ENCODE measurements at regions not wholly inside any gene's neighbourhood (a gene's known extent, or its start where the extent isn't known, plus 50 kb on each side); places are given as distances from the start of the nearest gene placed in this dataset.

DNA sequence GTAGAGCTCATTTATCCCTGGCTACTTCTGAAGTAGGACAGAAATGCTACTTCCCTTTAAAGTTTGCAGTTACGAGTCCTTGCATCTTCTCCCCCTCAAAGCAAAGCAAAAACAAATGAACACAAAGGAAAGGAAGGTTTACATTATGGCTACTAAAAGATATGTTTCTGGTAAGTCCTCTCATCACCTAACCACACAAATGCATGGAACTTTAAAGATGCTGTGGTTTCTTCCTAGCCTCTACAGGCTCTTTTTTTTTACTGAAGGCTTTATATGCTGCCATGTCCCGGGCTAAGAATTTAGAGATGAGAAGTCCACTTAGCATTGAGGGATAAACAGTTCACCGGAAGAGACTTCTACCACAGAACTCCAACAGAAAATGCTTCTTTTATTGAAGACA lies 291.2 kb downstream of the SS18 start:
- ChIA-PET POLR2A (no interaction called here), CTCF (interaction anchor here (1.3 kb wide), 1 partner anchor 19 kb away, joined by 4 read pairs; no protein-coding TSS in a partner anchor)
- BruUV-seq (replicated peaks) = no TSS peak
- Histone ChIP-seq H3K9me3 (replicated peaks; ENCODE audit: control insufficient read depth, insufficient read depth, low read length) (no peaks in the 10 kb centered on the region), H3K79me2 (ENCODE audit: control insufficient read depth, insufficient read depth, low read length) (no peaks in the 10 kb centered on the region), H3K27ac (ENCODE audit: insufficient read depth, low read depth, low read length) (no peak overlapping the region), H3K9ac (replicated peaks; ENCODE audit: extremely low read depth, insufficient read depth, low read length) (no peak overlapping the region), H3K4me1 (ENCODE audit: control insufficient read depth, extremely low read depth, insufficient read depth, low read length) (no peaks in the 10 kb centered on the region), H3K4me3 (replicated peaks in 1 of 3; ENCODE audit: insufficient read depth in 1 of 3, low read depth in 1 of 3, low read length in 3 of 3) (no peak overlapping the region), H3K36me3 (ENCODE audit: control insufficient read depth in 2 of 2, extremely low read depth in 1 of 2, insufficient read depth in 2 of 2, low read length in 2 of 2) (no peaks in the 10 kb centered on the region), H4K20me1 (replicated peaks; ENCODE audit: control insufficient read depth, extremely low read depth, insufficient read depth, low read length) (no peaks in the 10 kb centered on the region), H2AFZ (ENCODE audit: low read depth, low read length) (no peak overlapping the region), H3K4me2 (ENCODE audit: insufficient read depth, low read length) (no peak overlapping the region), H3K9me1 (replicated peaks; ENCODE audit: control insufficient read depth, extremely low read depth, insufficient read depth, low read length) (no peaks in the 10 kb centered on the region), H3K27me3 (ENCODE audit: control insufficient read depth in 2 of 2, insufficient read depth in 2 of 2, low read length in 2 of 2) (peaks cover 2 to 3% of the 10 kb centered on the region in 2 experiments)
- FAIRE-seq (no peak), DNase-seq (ENCODE audit: low read depth, low spot score) (no peak)
- dilution Hi-C loops (cut with MboI; ENCODE audit: extremely low pct_ligation_motif_present, low sequenced_read_pairs) = no loop called here
- no peak for TF ChIP-seq POLR2AphosphoS5 (IDR thresholded peaks at IDR 0.05; ENCODE audit: insufficient read depth, low read depth, low read length)
- no peak for TF ChIP-seq EZH2 (IDR thresholded peaks at IDR 0.05; ENCODE audit: borderline replicate concordance, low read depth, low read length, severe bottlenecking)
- TF ChIP-seq MYC (IDR thresholded peaks at IDR 0.05; ENCODE audit: low read depth, low read length) = no peak
- TF ChIP-seq GATA2 (IDR thresholded peaks at IDR 0.05; ENCODE audit: insufficient read depth, insufficient read length, low read depth, low read length) = no peak
- TF ChIP-seq, protein P1, sequence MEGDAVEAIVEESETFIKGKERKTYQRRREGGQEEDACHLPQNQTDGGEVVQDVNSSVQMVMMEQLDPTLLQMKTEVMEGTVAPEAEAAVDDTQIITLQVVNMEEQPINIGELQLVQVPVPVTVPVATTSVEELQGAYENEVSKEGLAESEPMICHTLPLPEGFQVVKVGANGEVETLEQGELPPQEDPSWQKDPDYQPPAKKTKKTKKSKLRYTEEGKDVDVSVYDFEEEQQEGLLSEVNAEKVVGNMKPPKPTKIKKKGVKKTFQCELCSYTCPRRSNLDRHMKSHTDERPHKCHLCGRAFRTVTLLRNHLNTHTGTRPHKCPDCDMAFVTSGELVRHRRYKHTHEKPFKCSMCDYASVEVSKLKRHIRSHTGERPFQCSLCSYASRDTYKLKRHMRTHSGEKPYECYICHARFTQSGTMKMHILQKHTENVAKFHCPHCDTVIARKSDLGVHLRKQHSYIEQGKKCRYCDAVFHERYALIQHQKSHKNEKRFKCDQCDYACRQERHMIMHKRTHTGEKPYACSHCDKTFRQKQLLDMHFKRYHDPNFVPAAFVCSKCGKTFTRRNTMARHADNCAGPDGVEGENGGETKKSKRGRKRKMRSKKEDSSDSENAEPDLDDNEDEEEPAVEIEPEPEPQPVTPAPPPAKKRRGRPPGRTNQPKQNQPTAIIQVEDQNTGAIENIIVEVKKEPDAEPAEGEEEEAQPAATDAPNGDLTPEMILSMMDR (IDR thresholded peaks at IDR 0.05; ENCODE audit: extremely low read depth in 1 of 2, insufficient read depth in 1 of 2, low read depth in 1 of 2, low read length in 2 of 2) = no peak
- TF ChIP-seq POLR2A (IDR thresholded peaks at IDR 0.05; ENCODE audit: low read depth, low read length) = no peak
- intact Hi-C loops (cut with micrococcal nuclease) = no loop called here

- ChIA-PET CTCF (interaction anchor here (1.3 kb wide), 1 partner anchor 20 kb away, joined by 4 read pairs; no protein-coding TSS in a partner anchor), POLR2A (no interaction called here)
- FAIRE-seq (no peak), DNase-seq (ENCODE audit: low read depth, low spot score) (no peak)
- Histone ChIP-seq H3K4me2 (ENCODE audit: insufficient read depth, low read length) (no peak overlapping the region), H4K20me1 (replicated peaks; ENCODE audit: control insufficient read depth, extremely low read depth, insufficient read depth, low read length) (no peaks in the 10 kb centered on the region), H2AFZ (ENCODE audit: low read depth, low read length) (no peak overlapping the region), H3K9me3 (replicated peaks; ENCODE audit: control insufficient read depth, insufficient read depth, low read length) (no peaks in the 10 kb centered on the region), H3K4me3 (replicated peaks in 1 of 3; ENCODE audit: insufficient read depth in 1 of 3, low read depth in 1 of 3, low read length in 3 of 3) (no peak overlapping the region), H3K4me1 (ENCODE audit: control insufficient read depth, extremely low read depth, insufficient read depth, low read length) (no peaks in the 10 kb centered on the region), H3K9ac (replicated peaks; ENCODE audit: extremely low read depth, insufficient read depth, low read length) (no peak overlapping the region), H3K27ac (ENCODE audit: insufficient read depth, low read depth, low read length) (no peak overlapping the region), H3K27me3 (ENCODE audit: control insufficient read depth in 2 of 2, insufficient read depth in 2 of 2, low read length in 2 of 2) (peaks cover 0 to 3% of the 10 kb centered on the region in 2 experiments), H3K79me2 (ENCODE audit: control insufficient read depth, insufficient read depth, low read length) (no peaks in the 10 kb centered on the region), H3K9me1 (replicated peaks; ENCODE audit: control insufficient read depth, extremely low read depth, insufficient read depth, low read length) (no peaks in the 10 kb centered on the region), H3K36me3 (ENCODE audit: control insufficient read depth in 2 of 2, extremely low read depth in 1 of 2, insufficient read depth in 2 of 2, low read length in 2 of 2) (no peaks in the 10 kb centered on the region)
- TF ChIP-seq POLR2AphosphoS5 (IDR thresholded peaks at IDR 0.05; ENCODE audit: insufficient read depth, low read depth, low read length) = no peak
- TF ChIP-seq POLR2A (IDR thresholded peaks at IDR 0.05; ENCODE audit: low read depth, low read length) = no peak
- TF ChIP-seq, protein P1 (IDR thresholded peaks at IDR 0.05; ENCODE audit: extremely low read depth in 1 of 2, insufficient read depth in 1 of 2, low read depth in 1 of 2, low read length in 2 of 2) = no peak
- TF ChIP-seq MYC (IDR thresholded peaks at IDR 0.05; ENCODE audit: low read depth, low read length) = no peak
- TF ChIP-seq GATA2 (IDR thresholded peaks at IDR 0.05; ENCODE audit: insufficient read depth, insufficient read length, low read depth, low read length) = no peak
- TF ChIP-seq EZH2 (IDR thresholded peaks at IDR 0.05; ENCODE audit: borderline replicate concordance, low read depth, low read length, severe bottlenecking) = no peak
- TF ChIP-seq MAX (IDR thresholded peaks at IDR 0.05; ENCODE audit: insufficient read depth, insufficient read length) = no peak
- TF ChIP-seq JUN (IDR thresholded peaks at IDR 0.05; ENCODE audit: borderline replicate concordance, insufficient read depth, insufficient read length, low read depth) = no peak
- TF ChIP-seq FOS (IDR thresholded peaks at IDR 0.05; ENCODE audit: borderline replicate concordance, insufficient read depth, low read length) = no peak
- intact Hi-C loops (cut with micrococcal nuclease) (no loop called here), dilution Hi-C loops (cut with MboI; ENCODE audit: extremely low pct_ligation_motif_present, low sequenced_read_pairs) (no loop called here)
- BruUV-seq (replicated peaks) = no TSS peak
Observed at GRCh38 chr18:25798046-25798445, 292.4 kb downstream of the SS18 start.
